Neural progenitor cell (in vitro differentiated cells): ENCODE measurements at regions not wholly inside any gene's neighbourhood (a gene's known extent, or its start where the extent isn't known, plus 50 kb on each side); places are given as distances from the start of the nearest gene placed in this dataset.

ENCODE experiments used
- DNase-seq: peaks from one replicate; pipeline ENCODE4 v3.0.0-alpha.2; 2016; ENCODE audit warnings: low spot score
- H2AFZ ChIP-seq: fragments of 200-600 bp; sonication (generic); replicated peaks from 2 replicates; pipeline ENCODE4 v1.6.1; 2016; ENCODE audit warnings: antibody characterized with exemption
- H3F3A ChIP-seq: fragments of 200-600 bp; sonication (generic); 2 replicates; pipeline ENCODE4 v1.6.1; 2016; ENCODE audit warnings: antibody characterized with exemption, low read depth
- H3K27ac ChIP-seq: fragments of 200-600 bp; sonication (generic); 2 replicates; pipeline ENCODE4 v1.5.1; 2016; ENCODE audit warnings: mild to moderate bottlenecking
- H3K27me3 ChIP-seq: fragments of 200-600 bp; sonication (generic); 2 replicates; pipeline ENCODE4 v1.6.1; 2016; ENCODE audit warnings: mild to moderate bottlenecking, moderate library complexity
- H3K36me3 ChIP-seq: fragments of 200-600 bp; sonication (generic); 2 replicates; pipeline ENCODE4 v1.5.1; 2016
- H3K4me1 ChIP-seq: fragments of 200-600 bp; sonication (generic); 2 replicates; pipeline ENCODE4 v1.6.1; 2016; ENCODE audit warnings: mixed run types
- H3K4me2 ChIP-seq: fragments of 200-600 bp; sonication (generic); 2 replicates; pipeline ENCODE4 v1.6.1; 2016
- H3K4me3 ChIP-seq: fragments of 200-600 bp; sonication (generic); 2 replicates; pipeline ENCODE4 v1.5.1; 2016
- H3K79me2 ChIP-seq: fragments of 200-600 bp; sonication (generic); 2 replicates; pipeline ENCODE4 v1.6.1; 2016; ENCODE audit warnings: low read depth
- H3K9ac ChIP-seq: fragments of 200-600 bp; sonication (generic); 2 replicates; pipeline ENCODE4 v1.6.1; 2016
- H3K9me3 ChIP-seq: fragments of 200-600 bp; sonication (generic); 2 replicates; pipeline ENCODE4 v1.5.1; 2016; ENCODE audit warnings: low read depth
- H4K20me1 ChIP-seq: fragments of 200-600 bp; sonication (generic); 2 replicates; pipeline ENCODE4 v1.6.1; 2016; ENCODE audit warnings: low read depth
- H3K27ac Mint-ChIP-seq: 3 replicates; pipeline ENCODE4 v1.8.0; 2021; ENCODE audit warnings: mixed read lengths
- H3K27me3 Mint-ChIP-seq: 2 replicates; pipeline ENCODE4 v1.8.0; 2022; ENCODE audit warnings: low read depth, mild to moderate bottlenecking, inconsistent platforms, moderate library complexity, mixed read lengths; ENCODE audit not compliant: insufficient read depth
- H3K36me3 Mint-ChIP-seq: 3 replicates; pipeline ENCODE4 v1.8.0; 2021; ENCODE audit warnings: mixed read lengths
- H3K4me1 Mint-ChIP-seq: 3 replicates; pipeline ENCODE4 v1.8.0; 2021; ENCODE audit warnings: mixed read lengths
- H3K4me3 Mint-ChIP-seq: 3 replicates; pipeline ENCODE4 v1.8.0; 2021; ENCODE audit warnings: mild to moderate bottlenecking, moderate library complexity, mixed read lengths
- H3K9me3 Mint-ChIP-seq: 3 replicates; pipeline ENCODE4 v1.8.0; 2020; ENCODE audit warnings: mixed read lengths
- CTCF ChIP-seq: fragments of 200-600 bp; sonication (generic); IDR thresholded peaks from 2 replicates; pipeline ENCODE4 v1.5.1; 2017; ENCODE audit warnings: antibody characterized with exemption, mild to moderate bottlenecking
- EZH2 ChIP-seq: fragments of 200-600 bp; sonication (generic); IDR thresholded peaks from 2 replicates; pipeline ENCODE4 v1.6.1; 2017; ENCODE audit warnings: antibody characterized with exemption, mild to moderate bottlenecking, moderate library complexity
- EZH2phosphoT487 ChIP-seq: fragments of 200-600 bp; sonication (generic); IDR thresholded peaks from 2 replicates; pipeline ENCODE4 v1.6.1; 2017; ENCODE audit warnings: antibody characterized with exemption

- Histone ChIP-seq H3K4me3 (no peak overlapping the region), H3K36me3 (no peaks in the 10 kb centered on the region), H3F3A (peaks cover 15% of the 10 kb centered on the region), H2AFZ (no peak overlapping the region), H3K4me1 (peaks cover 29% of the 10 kb centered on the region), H3K27ac (no peak overlapping the region), H3K9me3 (no peaks in the 10 kb centered on the region), H3K79me2 (no peaks in the 10 kb centered on the region), H3K9ac (no peak overlapping the region), H4K20me1 (peaks cover 9% of the 10 kb centered on the region), H3K4me2 (no peak overlapping the region), H3K27me3 (no peaks in the 10 kb centered on the region)
- Mint-ChIP-seq H3K9me3 (no peaks in the 10 kb centered on the region), H3K27ac (no peak overlapping the region), H3K4me3 (no peak overlapping the region), H3K27me3 (peaks cover 15% of the 10 kb centered on the region), H3K36me3 (no peaks in the 10 kb centered on the region), H3K4me1 (peaks cover 27% of the 10 kb centered on the region)
- DNase-seq = no peak
- TF ChIP-seq EZH2phosphoT487 = no peak
- TF ChIP-seq EZH2 = no peak
- TF ChIP-seq CTCF = no peak
Observed at GRCh38 chr1:18552631-18553030, 71.9 kb downstream of the KLHDC7A start.

GRCh38 chr1:18553388-18553787, 72.7 kb downstream of the KLHDC7A start:
- no peak overlapping the region for H3K27ac ChIP-seq
- no peak overlapping the region for H3K9ac ChIP-seq
- H3K36me3 ChIP-seq = no peaks in the 10 kb centered on the region
- H3K4me1 Mint-ChIP-seq = peaks cover 30% of the 10 kb centered on the region
- no peaks in the 10 kb centered on the region for H3K79me2 ChIP-seq
- H3K4me2 ChIP-seq = no peak overlapping the region
- H3K27me3 ChIP-seq = peaks cover under 1% of the 10 kb centered on the region
- peaks cover 22% of the 10 kb centered on the region for H3F3A ChIP-seq
- H4K20me1 ChIP-seq = peaks cover 16% of the 10 kb centered on the region
- no peaks in the 10 kb centered on the region for H3K36me3 Mint-ChIP-seq
- H3K9me3 ChIP-seq = no peaks in the 10 kb centered on the region
- H3K27ac Mint-ChIP-seq = peak overlapping the region; percentile 22
- H2AFZ ChIP-seq = no peak overlapping the region
- H3K4me1 ChIP-seq = peaks cover 29% of the 10 kb centered on the region
- peaks cover 19% of the 10 kb centered on the region for H3K27me3 Mint-ChIP-seq
- no peaks in the 10 kb centered on the region for H3K9me3 Mint-ChIP-seq
- H3K4me3 ChIP-seq = no peak overlapping the region
- no peak for TF ChIP-seq EZH2
- no peak for TF ChIP-seq EZH2phosphoT487
- TF ChIP-seq CTCF = no peak
- H3K4me3 Mint-ChIP-seq = no peak overlapping the region
- no peak for DNase-seq

GRCh38 chr1:18554099-18554498, 73.4 kb downstream of the KLHDC7A start:
- Histone ChIP-seq H3K9ac (no peak overlapping the region), H3F3A (peaks cover 29% of the 10 kb centered on the region), H3K27ac (no peak overlapping the region), H3K4me3 (no peak overlapping the region), H3K4me2 (no peak overlapping the region), H3K9me3 (no peaks in the 10 kb centered on the region), H4K20me1 (peaks cover 16% of the 10 kb centered on the region), H3K36me3 (no peaks in the 10 kb centered on the region), H3K27me3 (peaks cover 8% of the 10 kb centered on the region), H3K4me1 (peaks cover 30% of the 10 kb centered on the region), H2AFZ (no peak overlapping the region), H3K79me2 (no peaks in the 10 kb centered on the region)
- Mint-ChIP-seq H3K4me1 (peaks cover 30% of the 10 kb centered on the region), H3K4me3 (no peak overlapping the region), H3K9me3 (no peaks in the 10 kb centered on the region), H3K36me3 (no peaks in the 10 kb centered on the region), H3K27ac (no peak overlapping the region), H3K27me3 (peaks cover 18% of the 10 kb centered on the region)
- TF ChIP-seq EZH2phosphoT487 = no peak
- TF ChIP-seq EZH2 = no peak
- TF ChIP-seq CTCF = no peak
- DNase-seq = no peak
